HG03025 (cell line): ENCODE measurements at regions not wholly inside any gene's neighbourhood (a gene's known extent, or its start where the extent isn't known, plus 50 kb on each side); places are given as distances from the start of the nearest gene placed in this dataset.

Experiments
- ATAC-seq: cut with Tn5 transposase; IDR thresholded peaks from one replicate; pipeline ENCODE4 v1.9.1; 2021; ENCODE audit warnings: mild to moderate bottlenecking, moderate library complexity; ENCODE audit not compliant: unreplicated experiment, low FRiP score

GRCh38 chr5:88545338-88545737 lies 276.7 kb upstream of the TMEM161B start:
- ATAC-seq = no peak

- ATAC-seq = no peak
These were observed 276.0 kb upstream of the TMEM161B start for GRCh38 chr5:88544671-88545070.

DNA sequence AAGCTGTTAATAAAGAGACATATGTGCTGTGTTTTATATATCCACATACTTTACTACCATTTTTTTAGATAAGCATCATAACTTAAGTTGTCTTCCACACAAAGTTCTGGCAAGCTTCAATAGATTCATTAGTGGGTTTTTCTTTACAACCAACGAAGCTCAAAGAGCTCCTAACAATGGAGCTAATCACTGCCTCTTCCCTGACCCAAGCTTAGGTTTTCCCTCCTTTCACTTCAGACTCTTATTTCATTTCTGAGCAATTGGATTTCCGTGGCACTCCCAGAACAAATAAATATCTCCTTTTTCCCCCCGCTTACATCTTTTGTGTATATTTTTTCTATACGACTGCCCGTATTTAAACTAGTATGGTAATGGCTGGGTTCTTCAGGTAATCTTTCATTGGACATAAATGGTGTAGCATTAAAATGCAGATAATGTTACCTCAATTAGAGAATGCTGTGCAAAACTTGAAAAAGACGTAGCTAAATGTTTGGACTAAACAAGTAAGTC lies 275.5 kb upstream of the TMEM161B start:
- ATAC-seq = no peak

- no peak for ATAC-seq
These were observed 274.1 kb upstream of the TMEM161B start for GRCh38 chr5:88542786-88543185.

DNA sequence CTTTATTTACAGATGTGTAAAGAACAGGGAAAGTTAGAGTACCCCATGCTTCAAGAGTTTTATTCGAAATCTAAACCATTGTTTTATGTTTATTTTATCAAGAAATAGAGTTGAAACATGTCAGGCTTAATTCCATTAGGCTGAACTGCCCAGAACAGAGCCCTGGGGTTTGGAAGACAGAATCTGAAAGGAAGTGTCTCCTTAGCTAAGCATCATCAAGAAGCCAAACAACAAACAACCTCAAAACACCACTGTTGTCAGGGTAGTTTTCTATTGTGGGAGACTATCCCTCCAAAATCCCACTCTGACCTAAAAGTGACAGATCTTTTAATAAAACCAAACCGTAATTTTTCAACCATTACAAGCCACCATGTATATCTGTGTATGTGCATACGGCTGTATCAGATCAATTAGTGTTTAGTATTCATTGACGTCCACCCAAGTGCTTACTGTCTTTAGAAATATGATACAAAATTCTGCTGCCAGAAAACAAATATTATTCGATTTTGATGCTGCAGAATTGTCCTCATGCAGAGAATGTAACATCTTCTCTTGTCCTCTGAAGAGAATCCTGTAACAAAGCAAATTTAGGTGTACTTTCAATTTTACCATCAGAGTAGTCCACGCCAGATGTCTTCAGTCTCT lies 271.9 kb upstream of the TMEM161B start:
- no peak for ATAC-seq

DNA sequence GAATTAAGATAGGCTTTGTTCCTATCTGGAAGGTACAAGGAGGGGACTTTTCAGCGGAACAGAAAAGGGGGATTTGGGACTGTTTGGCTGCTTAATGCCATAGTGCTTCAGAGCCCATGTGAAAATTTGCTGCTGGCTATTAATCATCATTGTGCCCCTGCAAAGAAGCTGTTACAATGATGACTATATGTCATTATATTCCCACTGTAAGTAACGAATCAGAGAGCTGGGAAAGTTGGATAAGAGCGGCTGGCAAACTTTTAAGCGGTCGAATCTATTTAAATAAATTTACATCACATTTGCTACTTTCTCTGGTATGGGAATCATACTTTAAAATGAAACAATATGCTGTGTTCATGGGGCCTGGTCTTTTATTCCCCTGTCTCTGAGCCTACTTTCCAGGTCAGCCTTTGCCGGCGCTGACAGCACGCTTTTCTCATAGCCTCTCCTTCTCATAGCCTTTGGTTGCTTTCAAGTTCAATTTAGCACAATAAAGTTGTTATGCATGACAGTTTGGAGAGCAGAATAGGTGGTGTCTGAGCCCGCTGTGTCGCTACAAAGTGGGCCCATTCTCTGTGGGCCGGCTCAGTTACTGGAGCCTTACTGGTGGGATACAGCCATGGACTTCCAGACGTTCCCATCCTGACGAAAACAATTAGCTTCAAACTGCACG lies 271.2 kb upstream of the TMEM161B start:
- ATAC-seq = no peak

DNA sequence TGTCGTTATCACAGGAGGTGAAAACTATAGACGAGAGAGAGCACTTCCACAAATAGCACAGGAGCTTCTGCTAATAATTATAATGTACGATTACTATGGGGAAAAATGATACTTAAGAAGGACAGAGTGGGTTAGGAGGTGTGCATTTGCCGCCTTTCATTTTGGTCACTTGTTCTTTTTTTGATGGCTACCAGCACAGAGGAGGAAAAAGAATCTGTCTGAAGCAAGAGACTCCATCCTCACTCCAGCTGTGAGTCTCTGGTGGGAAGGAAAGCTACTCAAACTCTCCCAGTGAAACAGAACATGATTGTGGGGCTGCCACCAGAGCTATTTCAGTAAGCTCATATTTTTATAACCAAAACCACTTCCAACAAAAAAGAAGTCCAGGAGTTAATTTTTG lies 270.4 kb upstream of the TMEM161B start:
- ATAC-seq = no peak

DNA sequence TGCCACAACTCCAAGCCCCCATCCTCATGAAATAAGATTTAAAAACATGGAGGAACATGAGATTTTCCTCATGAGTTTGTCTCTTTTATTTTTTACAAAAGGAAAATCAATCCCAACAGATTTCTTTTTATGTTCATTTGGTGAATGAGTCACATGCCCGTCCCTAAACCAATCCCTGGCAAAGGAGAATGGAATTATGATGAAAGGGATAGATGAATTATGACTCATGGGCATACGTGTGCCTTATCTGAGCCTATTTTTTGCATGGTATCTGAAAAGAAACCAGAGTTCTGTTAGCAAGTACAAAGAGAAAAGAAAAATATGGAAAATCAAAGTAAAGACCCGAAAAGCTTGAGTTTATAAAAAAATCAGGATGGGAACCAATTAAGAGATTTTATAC lies 267.5 kb upstream of the TMEM161B start:
- no peak for ATAC-seq

- no peak for ATAC-seq
These were observed 256.3 kb upstream of the TMEM161B start for GRCh38 chr5:88524941-88525340.

DNA sequence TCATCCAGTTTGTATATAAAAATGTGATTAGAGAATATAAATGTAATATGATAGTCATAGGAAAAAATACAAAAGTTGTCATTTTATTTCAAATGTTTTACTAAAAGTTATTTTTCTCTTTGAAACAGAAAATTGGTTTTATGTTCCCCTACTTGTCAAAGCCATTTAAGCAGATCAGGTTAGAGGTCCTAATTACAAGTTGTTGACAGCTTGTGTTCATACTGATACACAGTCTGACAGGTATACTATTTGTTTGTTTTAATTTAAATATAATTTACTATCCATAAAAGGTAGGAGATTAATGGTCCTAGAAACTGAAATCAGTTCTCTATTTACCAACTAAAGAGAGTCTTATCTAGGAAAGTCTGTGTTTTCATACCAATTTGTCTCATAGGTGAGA lies 250.4 kb upstream of the TMEM161B start:
- no peak for ATAC-seq

- ATAC-seq = no peak
These were observed 249.7 kb upstream of the TMEM161B start for GRCh38 chr5:88518131-88519016.

DNA sequence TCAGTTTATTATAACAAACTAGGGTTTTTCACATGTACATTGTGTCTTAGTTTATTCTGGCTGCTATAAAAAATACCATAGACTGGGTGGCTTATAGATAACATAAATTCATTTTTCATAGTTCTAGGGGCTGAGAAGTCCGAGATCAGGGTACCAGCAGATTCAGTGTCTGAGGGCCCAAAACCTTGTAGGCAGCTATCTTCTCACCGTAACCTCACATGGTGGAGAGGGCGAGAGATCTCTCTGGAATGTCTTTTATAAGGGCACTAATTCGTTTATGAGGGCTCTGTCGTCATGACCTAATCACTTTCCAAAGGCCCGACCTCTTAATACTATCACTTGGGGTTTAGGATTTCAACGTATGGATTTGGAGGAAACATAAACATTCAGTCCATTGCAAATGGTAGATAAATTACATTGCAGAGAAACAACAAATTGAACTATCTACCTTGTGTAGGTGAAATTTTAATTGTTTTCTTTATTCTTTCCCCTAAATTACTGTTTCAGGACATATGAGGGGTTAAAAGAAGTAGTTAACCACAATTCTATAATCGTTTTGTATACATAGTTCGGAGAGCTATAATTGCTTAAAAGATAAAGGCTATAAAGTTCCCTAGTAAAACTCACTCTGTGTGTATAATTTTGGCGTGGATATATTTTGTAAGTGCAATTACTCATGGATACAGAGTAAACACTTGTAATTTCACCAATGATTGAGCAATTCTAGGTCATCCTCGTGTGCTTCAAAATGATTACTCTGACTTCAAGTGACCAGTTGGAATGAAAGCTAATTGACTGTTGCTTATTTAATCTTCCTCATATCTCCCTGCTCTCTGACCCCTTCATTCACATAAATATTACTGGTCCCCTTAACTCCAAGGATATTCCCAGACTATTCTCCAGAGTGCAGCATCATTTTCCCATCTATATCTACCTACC lies 247.5 kb upstream of the TMEM161B start:
- no peak for ATAC-seq

- ATAC-seq = no peak
These were observed 246.4 kb upstream of the TMEM161B start for GRCh38 chr5:88515068-88515467.

DNA sequence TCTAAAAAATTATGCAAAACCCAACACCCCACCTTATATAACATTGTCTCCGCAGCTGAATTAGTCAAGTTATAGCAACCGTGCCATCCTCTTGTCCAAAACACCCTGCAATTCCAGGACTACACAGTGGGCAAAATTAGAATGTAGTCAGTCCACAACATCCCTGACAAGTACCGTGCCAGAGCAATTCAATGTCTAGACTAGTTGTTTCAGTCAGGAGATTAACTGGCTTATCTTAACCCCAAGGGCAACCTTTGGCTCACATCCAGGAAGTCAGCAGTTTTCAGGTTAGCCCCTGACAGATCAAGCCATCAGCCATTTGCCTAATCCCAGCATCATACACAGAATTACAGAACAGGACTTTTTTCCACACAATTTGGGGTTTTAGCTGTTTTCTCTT lies 240.8 kb upstream of the TMEM161B start:
- no peak for ATAC-seq

GRCh38 chr5:88507261-88507660 lies 238.6 kb upstream of the TMEM161B start:
- no peak for ATAC-seq

- ATAC-seq = no peak
These were observed 234.8 kb upstream of the TMEM161B start for GRCh38 chr5:88503406-88503805.

DNA sequence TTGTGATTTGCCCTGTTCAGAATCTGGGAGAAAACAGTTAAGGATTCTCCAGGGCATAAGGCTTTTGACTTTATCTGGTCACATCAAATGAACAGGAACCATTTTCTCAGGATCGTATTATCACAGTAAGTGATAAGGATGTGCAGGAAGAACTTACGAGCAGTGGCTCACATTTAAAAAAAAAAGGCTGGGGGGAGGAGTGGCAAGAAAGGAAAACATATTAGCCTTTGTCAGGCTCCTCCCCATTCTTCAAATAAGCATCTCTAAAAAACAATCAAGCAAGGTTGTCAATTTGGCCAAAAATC lies 234.3 kb upstream of the TMEM161B start:
- no peak for ATAC-seq

GRCh38 chr5:88502179-88503040 lies 233.8 kb upstream of the TMEM161B start:
- peak; percentile 91 for ATAC-seq

GRCh38 chr5:88495810-88496209 lies 227.2 kb upstream of the TMEM161B start:
- no peak for ATAC-seq
